ENCODE measurements at regions not wholly inside any gene's neighbourhood (a gene's known extent, or its start where the extent isn't known, plus 50 kb on each side); places are given as distances from the start of the nearest gene placed in this dataset.

GRCh38 chr18:49692906-49693716 is 120.2 kb downstream of the ACAA2 start:
- CTCF ChIA-PET: interaction anchor here (1.2 kb wide), 1 partner anchor 45 kb away, joined by 3 read pairs; no protein-coding TSS in a partner anchor

More at GRCh38 chr18:49692906-49693716, 120.2 kb downstream of the ACAA2 start:
- intact Hi-C loops (cut with micrococcal nuclease): no loop called here
- Histone ChIP-seq H3K9ac (ENCODE audit: low read length) (no peak overlapping the region), H2AFZ (ENCODE audit: low read depth, low read length, poor library complexity, severe bottlenecking) (no peak overlapping the region), H3K27ac (ENCODE audit: low read depth, low read length) (no peak overlapping the region), H3K4me2 (ENCODE audit: low read length) (no peak overlapping the region), H3K79me2 (ENCODE audit: insufficient read depth, low read length) (no peaks in the 10 kb centered on the region), H3K4me1 (ENCODE audit: control insufficient read depth in 1 of 2, insufficient read depth in 2 of 2, low read length in 2 of 2) (peaks cover 0 to 12% of the 10 kb centered on the region in 2 experiments; a peak in 2 of 4 replicates), H3K9me2 (ENCODE audit: insufficient read depth) (no peaks in the 10 kb centered on the region), H3K36me3 (ENCODE audit: control insufficient read depth in 1 of 2, insufficient read depth in 2 of 2, low read length in 2 of 2) (no peaks in the 10 kb centered on the region), H3K9me3 (ENCODE audit: control insufficient read depth in 1 of 2, insufficient read depth in 1 of 2, low read depth in 1 of 2, low read length in 2 of 2) (no peaks in the 10 kb centered on the region), H3K27me3 (ENCODE audit: insufficient read depth, low read length) (no peaks in the 10 kb centered on the region), H4K20me1 (ENCODE audit: insufficient read depth) (no peaks in the 10 kb centered on the region), H3K4me3 (replicated peaks in 1 of 2; ENCODE audit: low read depth in 1 of 2, low read length in 2 of 2) (no peak overlapping the region)
- POLR2A ChIA-PET: no interaction called here
- no peak for TF ChIP-seq CBX3 (IDR thresholded peaks at IDR 0.05; ENCODE audit: low read depth)
- TF ChIP-seq YY1 (IDR thresholded peaks at IDR 0.05; ENCODE audit: extremely low read depth, insufficient replicate concordance, low read depth, low read length): no peak
- no peak for TF ChIP-seq EGR1 (IDR thresholded peaks at IDR 0.05; ENCODE audit: low read depth)
- no peak for TF ChIP-seq CEBPB (IDR thresholded peaks at IDR 0.05; ENCODE audit: low read depth)
- no peak for TF ChIP-seq ZFX (IDR thresholded peaks at IDR 0.05)
- TF ChIP-seq REST (IDR thresholded peaks at IDR 0.05; ENCODE audit: low read depth): no peak
- no peak for TF ChIP-seq CTCF (IDR thresholded peaks at IDR 0.05 in 2 of 3, conservative IDR thresholded peaks at IDR 0.05 in 1 of 3; ENCODE audit: borderline replicate concordance in 1 of 3, insufficient read depth in 1 of 3, low read depth in 2 of 3, low read length in 2 of 3)
- TF ChIP-seq ATF3 (IDR thresholded peaks at IDR 0.05): no peak
- TF ChIP-seq POLR2AphosphoS5 (IDR thresholded peaks at IDR 0.05; ENCODE audit: low read depth, low read length): no peak
- TF ChIP-seq SIN3A (IDR thresholded peaks at IDR 0.05; ENCODE audit: low read depth): no peak
- TF ChIP-seq SRF (IDR thresholded peaks at IDR 0.05; ENCODE audit: low read depth): no peak
- no peak for TF ChIP-seq RAD21 (IDR thresholded peaks at IDR 0.05; ENCODE audit: low read depth)
- TF ChIP-seq MAX (IDR thresholded peaks at IDR 0.05): no peak
- no peak for TF ChIP-seq ZBTB33 (IDR thresholded peaks at IDR 0.05; ENCODE audit: extremely low read depth, insufficient replicate concordance, low read length)
- no peak for TF ChIP-seq ELF1 (IDR thresholded peaks at IDR 0.05; ENCODE audit: borderline replicate concordance, low read depth)
- no peak for TF ChIP-seq SP1 (IDR thresholded peaks at IDR 0.05; ENCODE audit: low read depth)
- TF ChIP-seq EZH2phosphoT487 (IDR thresholded peaks at IDR 0.05; ENCODE audit: borderline replicate concordance): no peak
- TF ChIP-seq TCF7L2 (IDR thresholded peaks at IDR 0.05; ENCODE audit: borderline replicate concordance, extremely low read depth, insufficient read depth, insufficient read length): no peak
- no peak for TF ChIP-seq POLR2A (IDR thresholded peaks at IDR 0.05; ENCODE audit: borderline replicate concordance, extremely low read depth, insufficient read depth, insufficient read length)
- no peak for TF ChIP-seq FOSL1 (IDR thresholded peaks at IDR 0.05; ENCODE audit: low read depth)
- BruUV-seq (replicated peaks): no TSS peak
- DNase-seq (ENCODE audit: low read depth, low spot score) (no peak), ATAC-seq (no peak)
- RAD21 ChIA-PET (ENCODE audit: low non-redundant PET in 1 of 2, low total read pairs in 2 of 2, uncharacterized antibody in 2 of 2, unreplicated experiment in 2 of 2): no interaction called here
